Aorta (tissue), 5 donors: ENCODE measurements at regions not wholly inside any gene's neighbourhood (a gene's known extent, or its start where the extent isn't known, plus 50 kb on each side); places are given as distances from the start of the nearest gene placed in this dataset.

Experiments used
- ATAC-seq: fragments of 200-7000 bp; cut with Tn5 transposase; one replicate; pipeline ENCODE4 v1.9.1; 2022; ENCODE audit warnings: moderate library complexity; ENCODE audit not compliant: low FRiP score
- DNase-seq, 2 donors: peaks; one replicate each; pipeline ENCODE4 v3.0.0-alpha.2; 2020
- H3K27ac ChIP-seq, 2 donors: one replicate each; pipeline ENCODE4 v1.5.1; 2013; ENCODE audit warnings: low read length in 2 of 2, mild to moderate bottlenecking in 2 of 2, moderate library complexity in 2 of 2, control low read depth in 1 of 2, inconsistent platforms in 1 of 2, low read depth in 1 of 2
- H3K27me3 ChIP-seq, 2 donors: one replicate each; pipeline ENCODE4 v1.6.1; 2013; ENCODE audit warnings: control low read depth in 1 of 2, low read length in 1 of 2, mild to moderate bottlenecking in 1 of 2, moderate library complexity in 1 of 2; ENCODE audit not compliant: insufficient read depth in 2 of 2, control insufficient read depth in 1 of 2
- H3K36me3 ChIP-seq, 2 donors: one replicate each; pipeline ENCODE4 v1.6.1; 2013; ENCODE audit warnings: control low read depth in 1 of 2, low read length in 1 of 2, mild to moderate bottlenecking in 1 of 2; ENCODE audit not compliant: insufficient read depth in 2 of 2, control insufficient read depth in 1 of 2
- H3K4me1 ChIP-seq, 2 donors: one replicate each; pipeline ENCODE4 v1.6.1; 2013; ENCODE audit warnings: low read length in 2 of 2, control low read depth in 1 of 2, mild to moderate bottlenecking in 1 of 2, moderate library complexity in 1 of 2; ENCODE audit not compliant: insufficient read depth in 2 of 2, control insufficient read depth in 1 of 2
- H3K4me3 ChIP-seq, 2 donors: one replicate each; pipeline ENCODE4 v1.5.1; 2013; ENCODE audit warnings: low read length in 2 of 2, control low read depth in 1 of 2, mild to moderate bottlenecking in 1 of 2
- H3K9me3 ChIP-seq: one replicate; pipeline ENCODE4 v1.6.1; 2013; ENCODE audit warnings: mild to moderate bottlenecking, low read length; ENCODE audit not compliant: control insufficient read depth
- WGBS, 2 donors: extraction: QIAGEN DNeasy Blood & Tissue Kit; methylation state at CpG; one replicate each; pipeline ENCODE4 v1.1.7; 2013; 5-methylcytosine and 5-hydroxymethylcytosine counted together
- intact Hi-C, 2 donors: fragments of 100-400 bp; cut with DNase I; formaldehyde crosslinking; loops; one replicate each; pipeline versions ENCODE4 v1.14.2 to v1.15.0; 2022
- donor health status: healthy with polysubstance abuse.
- donor health status: Bipolar disorder and iron deficiency.
- donor health status: DM: no; HTN: no; CAD: no.
- donor health status: DM: no; HTN: no; CAD: no.
- donor health status: DM: yes; HTN: yes; CAD: no.

DNA sequence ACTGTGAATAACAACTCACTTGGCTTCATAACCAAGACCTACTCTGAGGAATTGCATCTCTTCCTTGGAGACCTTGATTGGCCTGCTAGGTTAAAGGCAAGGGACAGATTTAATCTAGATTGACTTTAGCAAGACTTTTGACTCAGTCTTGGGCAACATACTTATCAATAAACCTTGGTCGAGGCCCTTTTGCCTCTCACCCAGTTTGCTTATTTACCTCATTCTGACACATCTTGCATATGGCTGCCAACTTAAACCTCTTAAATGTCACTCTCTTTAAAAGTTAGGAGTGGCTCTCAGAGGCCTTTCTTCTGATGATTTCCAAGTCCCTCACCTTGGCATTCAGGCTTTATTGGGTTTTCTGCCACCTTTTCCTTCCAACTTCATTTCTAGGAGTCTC is 124.5 kb downstream of the BAMBI start:
- no peak overlapping the region for H3K4me3 ChIP-seq
- no peaks in the 10 kb centered on the region for H3K9me3 ChIP-seq
- WGBS, 2 donors = 41 to 43% methylated on average over 1 of the region's 1 CpG
- intact Hi-C loops = loop anchor here in 1 of 2 donors (10.0 kb wide), 1 partner anchor 193 kb away; no protein-coding TSS in a partner anchor
- H3K36me3 ChIP-seq = no peaks in the 10 kb centered on the region
- peaks cover 0 to 10% of the 10 kb centered on the region in 2 donors for H3K4me1 ChIP-seq
- H3K27ac ChIP-seq = no peak overlapping the region
- no peaks in the 10 kb centered on the region for H3K27me3 ChIP-seq
- DNase-seq = no peak
- no peak for ATAC-seq

DNA sequence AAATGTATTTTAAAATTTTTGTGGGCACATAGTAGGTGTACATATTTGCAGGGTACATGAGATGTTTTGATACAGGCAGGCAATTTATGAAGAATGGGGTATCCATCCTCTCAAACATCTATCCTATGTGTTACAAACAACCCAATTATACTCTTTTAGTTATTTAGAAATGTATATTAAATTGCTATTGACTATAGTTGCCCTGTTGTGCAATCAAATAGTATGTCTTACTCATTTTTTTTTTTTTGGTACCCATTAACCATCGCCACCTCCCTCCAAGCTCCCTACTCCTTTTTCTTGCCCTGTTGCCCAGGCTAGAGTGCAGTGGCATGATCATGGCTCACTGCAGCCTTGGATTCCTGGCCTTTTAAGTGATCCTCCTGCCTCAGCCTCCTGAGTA is 128.1 kb downstream of the BAMBI start:
- 93 to 100% methylated on average over 1 of the region's 1 CpG for whole genome bisulfite sequencing, 2 donors
- Histone ChIP-seq H3K27me3 (no peaks in the 10 kb centered on the region), H3K4me3 (no peak overlapping the region), H3K27ac (no peak overlapping the region), H3K9me3 (no peaks in the 10 kb centered on the region), H3K4me1 (peaks cover 0 to 3% of the 10 kb centered on the region in 2 donors), H3K36me3 (no peaks in the 10 kb centered on the region)
- no peak for DNase-seq
- ATAC-seq = no peak
- intact Hi-C loops = loop anchor here (5.0 to 10.0 kb wide), 4 partner anchors 72 to 189 kb away; partner anchors contain the start of gene BAMBI (in 1 of the 2)

DNA sequence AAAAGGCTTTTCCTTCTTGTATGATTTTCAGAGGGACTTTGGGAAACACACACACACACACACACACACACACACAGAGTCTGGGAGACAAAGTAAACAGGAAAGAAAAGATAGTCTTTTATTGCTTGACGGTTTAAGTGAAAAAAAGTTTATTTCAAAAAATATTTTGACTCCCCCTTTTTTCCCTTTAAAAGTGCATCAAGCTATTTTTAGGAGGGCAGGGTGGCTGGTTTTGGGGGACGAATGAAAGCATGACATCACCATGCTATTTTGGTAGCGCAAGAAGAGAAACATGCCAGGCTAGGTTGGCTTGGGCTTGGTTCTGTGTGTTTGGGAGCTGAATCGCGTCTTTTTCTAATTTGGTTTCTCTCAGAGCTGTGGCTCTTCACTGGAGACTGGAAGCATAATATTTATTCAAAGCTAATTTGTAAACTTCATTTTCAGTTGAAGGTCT is 129.2 kb downstream of the BAMBI start:
- H3K36me3 ChIP-seq = no peaks in the 10 kb centered on the region
- H3K4me3 ChIP-seq = no peak overlapping the region
- H3K27me3 ChIP-seq = no peaks in the 10 kb centered on the region
- DNase-seq = no peak
- H3K9me3 ChIP-seq = no peaks in the 10 kb centered on the region
- intact Hi-C loops = loop anchor here (5.0 to 10.0 kb wide), 4 partner anchors 71 to 188 kb away; partner anchors contain the start of gene BAMBI (in 1 of the 2)
- peak; percentile 82 for ATAC-seq
- peaks cover 0 to 3% of the 10 kb centered on the region in 2 donors for H3K4me1 ChIP-seq
- 3 to 4% methylated on average over 5 of the region's 5 CpGs for WGBS, 2 donors
- peak overlapping the region; percentile 31 to 95 for H3K27ac ChIP-seq

DNA sequence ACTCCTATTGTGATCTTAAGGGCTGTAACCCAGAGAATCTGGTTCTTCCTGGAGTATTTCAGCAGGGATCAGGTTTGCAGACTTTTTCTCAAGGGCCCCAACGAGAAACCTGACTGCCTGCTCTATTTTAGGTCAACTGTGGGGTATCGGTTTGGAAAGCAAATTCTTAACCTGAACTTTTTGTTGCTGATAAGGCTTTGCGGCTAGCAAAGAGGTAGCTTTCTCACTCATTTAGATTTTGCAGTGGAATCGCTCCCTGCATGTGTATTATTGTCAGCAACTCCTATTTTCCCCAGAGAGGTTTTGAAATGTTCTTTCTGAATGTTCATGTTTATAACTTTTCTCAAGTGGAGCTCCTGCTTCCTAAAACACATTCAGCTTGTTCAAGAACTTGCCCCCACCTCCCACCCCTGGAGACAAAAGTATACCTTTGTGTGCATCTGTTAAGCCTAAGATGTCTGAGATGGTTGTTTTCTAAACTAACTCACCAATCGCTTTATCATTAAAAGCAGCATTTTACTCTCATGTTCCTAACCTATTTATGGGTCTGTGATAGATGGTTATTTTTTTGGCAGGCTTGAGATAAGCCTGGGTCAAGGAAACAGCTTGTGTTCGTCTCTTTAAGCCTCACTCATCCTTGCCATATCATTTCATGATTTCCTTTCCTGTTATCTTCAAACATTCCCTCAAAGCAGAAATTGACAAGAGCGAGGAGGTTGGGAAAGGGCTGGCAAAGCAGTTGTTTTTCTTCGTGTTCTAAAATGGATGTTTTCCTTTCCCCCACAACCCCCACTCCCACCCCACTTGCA is 129.8 kb downstream of the BAMBI start:
- DNase-seq (no peak), ATAC-seq (peak; percentile 45)
- Histone ChIP-seq H3K4me3 (no peak overlapping the region), H3K9me3 (no peaks in the 10 kb centered on the region), H3K36me3 (no peaks in the 10 kb centered on the region), H3K27ac (peak overlapping the region; percentile 31 to 95), H3K4me1 (peaks cover 0 to 3% of the 10 kb centered on the region in 2 donors), H3K27me3 (no peaks in the 10 kb centered on the region)
- 2 to 4% methylated on average over 8 of the region's 8 CpGs for WGBS, 2 donors
- intact Hi-C loops = loop anchor here (5.0 to 10.0 kb wide), 4 partner anchors 70 to 188 kb away; partner anchors contain the start of gene BAMBI (in 1 of the 2)

DNA sequence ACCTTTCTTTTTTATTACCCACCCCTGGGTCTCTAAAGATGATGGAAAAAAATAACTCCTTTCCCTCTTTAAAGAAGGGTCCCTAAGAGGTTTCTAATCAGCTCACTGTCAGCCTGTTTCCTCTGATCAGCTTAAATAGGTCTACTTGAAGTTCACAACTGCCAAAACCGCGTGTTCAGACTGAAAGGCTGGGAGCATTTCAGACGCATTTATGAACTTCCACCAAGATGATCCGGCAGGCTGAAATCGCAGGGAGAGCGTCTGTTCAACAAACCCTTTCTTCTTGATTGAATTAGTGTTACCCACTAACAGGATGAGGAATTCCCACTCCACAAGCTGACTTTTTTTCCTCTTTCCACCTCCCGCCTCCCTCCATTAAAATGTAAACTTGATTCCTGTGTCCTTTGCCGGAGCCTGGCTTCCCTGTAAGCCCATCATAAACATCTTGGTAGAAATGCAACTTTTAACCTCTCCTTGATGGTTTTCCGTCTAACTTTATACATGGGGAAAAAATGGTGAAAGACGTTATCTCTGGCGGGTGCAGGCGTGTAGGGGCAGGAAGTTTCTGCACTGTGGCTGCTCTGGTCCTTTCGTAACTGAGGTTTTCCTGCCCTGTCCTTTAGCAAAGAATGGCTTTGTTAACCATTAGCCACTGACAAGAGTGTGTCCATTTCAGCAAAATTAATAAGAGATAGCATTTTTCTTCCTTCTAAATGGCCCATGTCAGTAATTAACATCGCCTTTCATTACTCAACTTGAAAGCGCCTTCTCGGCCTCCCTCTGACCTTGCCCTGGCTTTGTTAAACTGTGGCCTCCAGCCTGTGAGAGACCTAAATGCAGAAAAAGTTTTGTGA is 130.7 kb downstream of the BAMBI start:
- Histone ChIP-seq H3K9me3 (no peaks in the 10 kb centered on the region), H3K4me3 (no peak overlapping the region), H3K27ac (peak overlapping the region; percentile 69 to 95), H3K27me3 (no peaks in the 10 kb centered on the region), H3K36me3 (no peaks in the 10 kb centered on the region), H3K4me1 (peaks cover 0 to 3% of the 10 kb centered on the region in 2 donors)
- ATAC-seq (peak; percentile 64), DNase-seq (no peak)
- intact Hi-C loops = loop anchor here (5.0 to 10.0 kb wide), 4 partner anchors 69 to 187 kb away; partner anchors contain the start of gene BAMBI (in 1 of the 2)
- WGBS, 2 donors = 28 to 33% methylated on average over 16 of the region's 16 CpGs

DNA sequence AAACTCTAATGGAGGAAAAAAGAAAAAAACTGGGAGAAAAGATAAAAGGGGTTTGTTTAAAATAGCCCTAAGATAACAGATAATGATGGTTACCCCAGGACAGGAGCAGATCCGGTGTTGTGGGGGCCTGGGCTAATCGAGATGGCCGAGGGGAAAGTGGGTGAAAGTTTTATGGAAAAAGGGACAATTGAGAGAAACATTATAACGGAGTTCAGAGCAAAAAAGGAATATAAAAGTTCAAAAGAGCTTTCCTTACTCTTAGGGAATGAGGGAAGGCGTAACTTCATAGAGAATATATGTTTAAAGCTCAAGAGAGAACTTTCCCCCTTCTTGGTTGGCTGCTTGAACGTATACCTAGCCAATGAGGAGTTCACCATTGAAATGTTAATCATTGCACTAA is 131.4 kb downstream of the BAMBI start:
- H3K36me3 ChIP-seq = no peaks in the 10 kb centered on the region
- H3K9me3 ChIP-seq = no peaks in the 10 kb centered on the region
- H3K4me3 ChIP-seq = no peak overlapping the region
- intact Hi-C loops = loop anchor here (5.0 to 10.0 kb wide), 4 partner anchors 69 to 186 kb away; partner anchors contain the start of gene BAMBI (in 1 of the 2)
- 96 to 98% methylated on average over 6 of the region's 6 CpGs for WGBS, 2 donors
- DNase-seq (no peak), ATAC-seq (no peak)
- H3K27me3 ChIP-seq = no peaks in the 10 kb centered on the region
- H3K4me1 ChIP-seq = peaks cover 0 to 3% of the 10 kb centered on the region in 2 donors
- no peak overlapping the region for H3K27ac ChIP-seq

DNA sequence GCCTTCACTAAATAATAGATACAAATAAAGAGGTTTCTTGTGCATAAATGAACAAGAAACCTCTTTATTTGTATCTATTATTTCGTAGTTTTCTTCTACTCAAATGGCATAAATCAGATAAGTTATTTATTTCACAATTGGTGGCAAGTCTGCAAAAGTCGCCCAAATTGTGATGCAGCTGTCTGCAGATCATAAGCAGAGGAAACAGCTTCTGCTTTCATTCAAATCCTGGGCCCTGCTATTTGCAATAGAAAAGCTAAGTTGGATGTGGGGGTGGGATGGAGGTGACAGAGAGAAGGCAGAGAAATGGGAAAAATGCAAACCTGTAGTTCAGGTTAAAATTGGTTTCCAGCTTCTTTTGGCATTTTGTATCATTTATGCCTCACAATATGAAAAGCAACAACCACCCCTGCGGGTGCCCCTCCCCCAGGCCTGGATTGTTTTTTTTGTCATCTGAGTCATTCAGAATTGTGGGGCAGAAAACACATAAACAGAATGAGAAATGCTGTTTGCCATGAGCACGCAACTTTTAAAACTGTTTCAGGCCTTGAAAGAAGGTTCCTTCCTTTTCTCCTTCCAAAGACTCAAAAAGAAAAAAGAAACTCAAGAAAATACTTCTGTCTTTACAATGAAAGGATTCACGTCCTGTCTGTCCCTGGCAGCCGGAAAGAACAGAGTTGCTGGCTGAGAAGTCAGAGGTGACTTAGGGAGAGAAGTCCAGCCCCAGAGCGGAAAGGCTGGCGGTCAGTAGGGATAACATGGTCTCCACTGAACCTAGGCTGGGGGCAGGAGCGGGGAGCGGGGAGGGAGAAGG is 132.9 kb downstream of the BAMBI start:
- 78% methylated on average over 10 of the region's 10 CpGs for WGBS, 2 donors
- Histone ChIP-seq H3K27ac (no peak overlapping the region), H3K9me3 (no peaks in the 10 kb centered on the region), H3K4me3 (no peak overlapping the region), H3K36me3 (no peaks in the 10 kb centered on the region), H3K27me3 (no peaks in the 10 kb centered on the region), H3K4me1 (peaks cover 0 to 3% of the 10 kb centered on the region in 2 donors)
- no peak for DNase-seq
- intact Hi-C loops = no loop called here
- no peak for ATAC-seq
